ENCODE measurements at regions not wholly inside any gene's neighbourhood (a gene's known extent, or its start where the extent isn't known, plus 50 kb on each side); places are given as distances from the start of the nearest gene placed in this dataset.

DNA sequence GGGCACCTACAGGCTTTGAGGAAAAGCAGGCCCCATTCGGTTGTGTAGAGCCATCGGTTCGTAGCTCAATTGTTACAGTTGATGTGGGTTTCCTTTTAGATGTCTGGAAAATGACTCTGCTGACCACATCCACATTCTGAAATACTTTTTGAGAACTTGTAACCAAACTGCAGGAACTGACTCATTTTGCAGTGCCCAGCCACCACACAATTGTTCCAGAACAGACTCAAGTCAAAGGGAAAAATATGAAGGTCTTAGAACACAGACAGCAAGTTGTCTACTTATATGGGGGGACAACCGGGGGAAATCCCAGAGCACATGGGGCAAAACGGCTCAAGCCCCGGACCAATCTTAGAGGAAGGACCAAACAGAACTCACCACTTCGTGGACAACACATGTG is 557.6 kb upstream of the DIPK2B start:
- no peak for TF ChIP-seq CTCF (IDR thresholded peaks at IDR 0.05)
- DNase-seq = no peak
- Mint-ChIP-seq H3K9me3 (peaks cover 33% of the 10 kb centered on the region), H3K27me3 (ENCODE audit: low read depth, poor library complexity) (no peaks in the 10 kb centered on the region), H3K4me1 (peaks cover 42% of the 10 kb centered on the region), H3K36me3 (ENCODE audit: low read depth) (peaks cover 20% of the 10 kb centered on the region), H3K27ac (no peak overlapping the region), H3K4me3 (no peak overlapping the region)

- peak overlapping the region; percentile 25 for H3K27ac Mint-ChIP-seq
- peaks cover 33% of the 10 kb centered on the region for H3K9me3 Mint-ChIP-seq
- H3K4me1 Mint-ChIP-seq = peaks cover 42% of the 10 kb centered on the region
- peaks cover 20% of the 10 kb centered on the region for H3K36me3 Mint-ChIP-seq (ENCODE audit: low read depth)
- H3K4me3 Mint-ChIP-seq = no peak overlapping the region
- TF ChIP-seq CTCF (IDR thresholded peaks at IDR 0.05) = no peak
- H3K27me3 Mint-ChIP-seq (ENCODE audit: low read depth, poor library complexity) = no peaks in the 10 kb centered on the region
- DNase-seq = no peak
Measured at GRCh38 chrX:45757272-45757671, 556.6 kb upstream of the DIPK2B start.

DNA sequence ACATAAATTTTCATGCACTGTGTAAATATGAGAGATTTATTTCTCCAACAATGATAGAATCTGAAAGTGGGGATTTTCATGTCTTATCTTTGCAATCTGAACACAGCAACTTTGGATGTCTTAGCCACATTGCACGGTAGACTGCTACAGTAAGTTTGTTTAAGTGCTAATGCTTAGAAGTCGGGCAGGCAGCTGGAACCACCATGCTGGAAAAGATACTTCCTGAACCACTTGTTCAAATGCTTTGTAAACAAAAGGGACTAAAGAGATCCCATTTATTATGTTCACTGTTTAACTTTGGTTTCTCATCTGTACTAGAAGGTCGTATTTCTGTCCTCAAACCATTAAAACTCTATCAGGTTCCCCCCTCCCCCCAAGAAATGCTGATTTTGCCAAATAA is 555.9 kb upstream of the DIPK2B start:
- Mint-ChIP-seq H3K4me1 (peaks cover 35% of the 10 kb centered on the region), H3K27me3 (ENCODE audit: low read depth, poor library complexity) (no peaks in the 10 kb centered on the region), H3K9me3 (peaks cover 33% of the 10 kb centered on the region), H3K36me3 (ENCODE audit: low read depth) (peaks cover 16% of the 10 kb centered on the region), H3K4me3 (no peak overlapping the region), H3K27ac (peak overlapping the region; percentile 25)
- DNase-seq = no peak
- no peak for TF ChIP-seq CTCF (IDR thresholded peaks at IDR 0.05)

DNA sequence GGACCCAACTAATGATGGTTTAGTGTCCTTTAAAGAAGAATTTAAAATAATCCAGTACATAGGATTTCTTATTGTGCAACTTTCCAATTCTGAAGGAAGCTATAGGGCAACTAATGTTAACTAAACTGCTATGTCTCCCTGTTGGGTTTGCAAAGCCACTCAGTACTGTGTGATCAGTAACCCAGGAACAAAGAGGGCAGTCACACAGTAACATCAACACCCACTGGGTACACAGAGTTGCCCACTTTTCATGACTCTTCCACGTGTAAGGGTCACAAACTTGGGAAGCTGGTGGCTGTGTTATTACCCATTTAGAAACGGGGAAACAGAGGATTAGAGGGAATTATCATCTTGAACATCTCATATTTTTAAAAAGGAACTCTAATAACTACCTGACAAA is 555.0 kb upstream of the DIPK2B start:
- H3K4me3 Mint-ChIP-seq = no peak overlapping the region
- no peak for TF ChIP-seq CTCF (IDR thresholded peaks at IDR 0.05)
- no peaks in the 10 kb centered on the region for H3K27me3 Mint-ChIP-seq (ENCODE audit: low read depth, poor library complexity)

GRCh38 chrX:45751156-45751555 is 550.5 kb upstream of the DIPK2B start:
- Mint-ChIP-seq H3K9me3 (no peaks in the 10 kb centered on the region), H3K36me3 (ENCODE audit: low read depth) (peaks cover 8% of the 10 kb centered on the region), H3K27ac (no peak overlapping the region), H3K27me3 (ENCODE audit: low read depth, poor library complexity) (no peaks in the 10 kb centered on the region), H3K4me3 (no peak overlapping the region), H3K4me1 (peaks cover 13% of the 10 kb centered on the region)
- DNase-seq = no peak
- TF ChIP-seq CTCF (IDR thresholded peaks at IDR 0.05) = no peak

More for the DNA sequence above, 555.0 kb upstream of the DIPK2B start:
- Mint-ChIP-seq H3K4me1 (peaks cover 29% of the 10 kb centered on the region), H3K9me3 (peaks cover 31% of the 10 kb centered on the region), H3K36me3 (ENCODE audit: low read depth) (peaks cover 16% of the 10 kb centered on the region), H3K27ac (no peak overlapping the region)
- no peak for DNase-seq

- Mint-ChIP-seq H3K36me3 (ENCODE audit: low read depth) (peaks cover 12% of the 10 kb centered on the region), H3K4me1 (peaks cover 8% of the 10 kb centered on the region), H3K9me3 (no peaks in the 10 kb centered on the region), H3K27me3 (ENCODE audit: low read depth, poor library complexity) (no peaks in the 10 kb centered on the region), H3K27ac (no peak overlapping the region), H3K4me3 (no peak overlapping the region)
- no peak for DNase-seq
- TF ChIP-seq CTCF (IDR thresholded peaks at IDR 0.05) = no peak
Measured at GRCh38 chrX:45750639-45751038, 550.0 kb upstream of the DIPK2B start.
